ENCODE measurements at regions not wholly inside any gene's neighbourhood (a gene's known extent, or its start where the extent isn't known, plus 50 kb on each side); places are given as distances from the start of the nearest gene placed in this dataset.

- H2AFZ ChIP-seq (ENCODE audit: low read depth, low read length) = no peak overlapping the region
- H3K9me1 ChIP-seq (replicated peaks; ENCODE audit: control insufficient read depth, extremely low read depth, insufficient read depth, low read length) = no peaks in the 10 kb centered on the region
- dilution Hi-C loops (cut with MboI; ENCODE audit: extremely low pct_ligation_motif_present, low sequenced_read_pairs) (no loop called here), intact Hi-C loops (cut with micrococcal nuclease) (no loop called here)
- TF ChIP-seq MAX (IDR thresholded peaks at IDR 0.05; ENCODE audit: insufficient read depth, insufficient read length) = no peak
- TF ChIP-seq EZH2 (IDR thresholded peaks at IDR 0.05; ENCODE audit: borderline replicate concordance, low read depth, low read length, severe bottlenecking) = no peak
- TF ChIP-seq CTCF (IDR thresholded peaks at IDR 0.05; ENCODE audit: extremely low read depth in 1 of 2, insufficient read depth in 1 of 2, low read depth in 1 of 2, low read length in 2 of 2) = no peak
- TF ChIP-seq FOS (IDR thresholded peaks at IDR 0.05; ENCODE audit: borderline replicate concordance, insufficient read depth, low read length) = no peak
- TF ChIP-seq POLR2A (IDR thresholded peaks at IDR 0.05; ENCODE audit: low read depth, low read length) = no peak
- TF ChIP-seq JUN (IDR thresholded peaks at IDR 0.05; ENCODE audit: borderline replicate concordance, insufficient read depth, insufficient read length, low read depth) = no peak
- no peak for TF ChIP-seq POLR2AphosphoS5 (IDR thresholded peaks at IDR 0.05; ENCODE audit: insufficient read depth, low read depth, low read length)
- no peak for TF ChIP-seq MYC (IDR thresholded peaks at IDR 0.05; ENCODE audit: low read depth, low read length)
- TF ChIP-seq GATA2 (IDR thresholded peaks at IDR 0.05; ENCODE audit: insufficient read depth, insufficient read length, low read depth, low read length) = no peak
- no TSS peak for BruUV-seq (replicated peaks)
- no peaks in the 10 kb centered on the region for H3K79me2 ChIP-seq (ENCODE audit: control insufficient read depth, insufficient read depth, low read length)
- CTCF ChIA-PET = no interaction called here
- H3K9ac ChIP-seq (replicated peaks; ENCODE audit: extremely low read depth, insufficient read depth, low read length) = no peak overlapping the region
- no peaks in the 10 kb centered on the region for H3K36me3 ChIP-seq (ENCODE audit: control insufficient read depth in 2 of 2, extremely low read depth in 1 of 2, insufficient read depth in 2 of 2, low read length in 2 of 2)
- H4K20me1 ChIP-seq (replicated peaks; ENCODE audit: control insufficient read depth, extremely low read depth, insufficient read depth, low read length) = no peaks in the 10 kb centered on the region
- POLR2A ChIA-PET = no interaction called here
- DNase-seq (ENCODE audit: low read depth, low spot score) (no peak), FAIRE-seq (no peak)
- H3K27me3 ChIP-seq (ENCODE audit: control insufficient read depth in 2 of 2, insufficient read depth in 2 of 2, low read length in 2 of 2) = no peaks in the 10 kb centered on the region
- H3K4me3 ChIP-seq (replicated peaks in 1 of 3; ENCODE audit: insufficient read depth in 1 of 3, low read depth in 1 of 3, low read length in 3 of 3) = no peak overlapping the region
- H3K4me1 ChIP-seq (ENCODE audit: control insufficient read depth, extremely low read depth, insufficient read depth, low read length) = no peaks in the 10 kb centered on the region
- H3K4me2 ChIP-seq (ENCODE audit: insufficient read depth, low read length) = no peak overlapping the region
- no peak overlapping the region for H3K27ac ChIP-seq (ENCODE audit: insufficient read depth, low read depth, low read length)
- H3K9me3 ChIP-seq (replicated peaks; ENCODE audit: control insufficient read depth, insufficient read depth, low read length) = no peaks in the 10 kb centered on the region
Observed at GRCh38 chr4:156620786-156621185, 350.8 kb downstream of the PDGFC start.

Data from endothelial cell of umbilical vein (primary cell).